Retina (tissue), 1 donor: ENCODE measurements at regions not wholly inside any gene's neighbourhood (a gene's known extent, or its start where the extent isn't known, plus 50 kb on each side); places are given as distances from the start of the nearest gene placed in this dataset.

ENCODE experiments used
- DNase-seq: peaks from one replicate; pipeline ENCODE4 v3.0.0-alpha.2; 2016

DNA sequence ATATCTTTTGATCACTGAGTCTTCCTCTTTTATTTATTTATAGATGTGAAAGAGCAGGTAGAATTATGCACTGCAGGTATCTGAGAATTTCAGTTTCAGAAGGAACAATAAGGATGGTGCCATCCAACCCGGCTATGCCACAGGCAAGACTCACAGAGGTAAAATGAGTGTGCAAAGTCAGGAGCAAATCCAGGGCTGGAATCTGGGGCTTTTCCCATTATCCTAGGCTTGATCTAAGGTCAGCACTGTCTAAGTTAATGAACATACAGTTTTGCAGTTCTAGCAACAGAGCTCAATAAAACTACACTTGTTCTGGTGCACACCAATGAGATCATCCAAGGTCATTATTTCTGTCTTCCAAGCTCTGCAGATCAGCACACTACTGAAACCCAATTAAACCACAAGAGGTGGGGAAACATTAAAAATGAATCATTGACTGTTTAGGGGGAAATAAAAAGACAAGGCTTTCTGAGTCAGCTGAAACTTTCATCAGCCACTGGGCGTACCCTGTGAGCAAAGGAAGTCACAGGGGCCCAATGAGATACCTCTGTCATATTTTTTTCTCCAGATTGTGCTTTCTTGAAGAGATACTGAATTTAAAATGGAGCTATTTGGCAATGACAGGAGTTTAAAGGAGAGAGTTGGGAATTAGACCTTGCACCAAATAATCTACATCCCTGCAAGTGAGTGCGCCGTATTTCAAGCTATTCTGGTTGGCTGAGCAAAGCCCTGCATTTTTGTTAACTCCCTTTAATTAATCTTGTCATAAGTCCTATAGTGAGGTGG lies 662.2 kb upstream of the ZNF608 start:
- peak; percentile 79 for DNase-seq

- DNase-seq, result no peak
Measured at GRCh38 chr5:125409234-125409860, 662.9 kb upstream of the ZNF608 start.

GRCh38 chr5:125409861-125410536 lies 663.6 kb upstream of the ZNF608 start:
- DNase-seq, result peak; percentile 90

DNA sequence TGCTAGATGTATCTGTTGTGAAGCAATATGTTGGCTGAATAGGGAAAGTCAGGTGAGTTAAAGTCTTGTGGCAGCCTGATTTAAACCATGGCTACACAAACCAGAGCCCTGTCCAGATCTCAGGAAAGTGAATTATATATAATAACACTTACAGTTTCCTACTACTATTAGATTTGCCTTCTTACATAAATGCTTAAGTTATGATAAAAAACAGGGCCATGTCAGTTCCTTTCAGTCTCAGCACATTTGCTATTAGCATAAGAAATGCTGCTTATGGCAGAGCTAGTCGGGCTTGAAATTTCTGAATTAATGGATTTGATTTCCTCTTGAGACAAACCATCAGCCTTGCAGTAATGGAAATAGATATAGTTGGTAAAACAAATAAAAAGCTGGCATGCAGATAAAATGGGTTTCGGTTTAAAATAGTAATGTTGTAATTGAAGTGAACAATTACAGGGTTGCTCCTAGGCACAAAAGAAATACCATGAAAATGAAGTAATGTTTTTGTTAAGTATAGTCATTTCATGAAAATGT lies 664.2 kb upstream of the ZNF608 start:
- DNase-seq, result peak; percentile 50

DNA sequence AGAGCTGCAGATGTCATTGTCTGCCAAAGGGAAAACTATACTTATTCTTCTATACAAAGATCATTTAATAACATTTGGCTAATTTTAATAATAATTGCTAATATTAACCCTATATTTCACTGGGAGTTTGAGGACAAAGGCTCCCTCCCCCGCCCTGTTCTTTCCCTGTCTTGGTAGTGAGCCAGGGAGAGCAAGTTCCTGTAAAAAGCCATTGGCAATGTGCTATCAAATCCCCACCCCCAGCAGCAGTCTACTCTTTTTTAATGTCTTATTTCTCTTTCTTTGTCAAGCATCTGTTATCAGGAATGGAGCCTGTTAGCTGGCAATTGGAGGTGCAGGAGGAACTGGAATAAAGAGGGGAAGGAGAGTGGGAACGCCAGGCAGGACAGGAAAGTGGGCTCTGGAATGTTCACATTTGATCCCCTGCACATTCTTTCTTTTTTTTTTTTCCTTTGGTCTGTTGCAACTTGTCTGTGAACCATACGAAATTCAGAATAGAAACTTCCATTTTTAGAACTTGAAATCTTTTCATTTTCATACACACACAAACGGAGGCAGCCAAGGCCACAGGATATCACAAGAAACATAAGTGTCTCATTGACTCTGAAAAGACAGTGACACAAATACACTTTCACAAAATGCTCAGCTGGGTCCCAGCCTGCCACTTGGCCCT lies 664.8 kb upstream of the ZNF608 start:
- peak; percentile 60 for DNase-seq

DNA sequence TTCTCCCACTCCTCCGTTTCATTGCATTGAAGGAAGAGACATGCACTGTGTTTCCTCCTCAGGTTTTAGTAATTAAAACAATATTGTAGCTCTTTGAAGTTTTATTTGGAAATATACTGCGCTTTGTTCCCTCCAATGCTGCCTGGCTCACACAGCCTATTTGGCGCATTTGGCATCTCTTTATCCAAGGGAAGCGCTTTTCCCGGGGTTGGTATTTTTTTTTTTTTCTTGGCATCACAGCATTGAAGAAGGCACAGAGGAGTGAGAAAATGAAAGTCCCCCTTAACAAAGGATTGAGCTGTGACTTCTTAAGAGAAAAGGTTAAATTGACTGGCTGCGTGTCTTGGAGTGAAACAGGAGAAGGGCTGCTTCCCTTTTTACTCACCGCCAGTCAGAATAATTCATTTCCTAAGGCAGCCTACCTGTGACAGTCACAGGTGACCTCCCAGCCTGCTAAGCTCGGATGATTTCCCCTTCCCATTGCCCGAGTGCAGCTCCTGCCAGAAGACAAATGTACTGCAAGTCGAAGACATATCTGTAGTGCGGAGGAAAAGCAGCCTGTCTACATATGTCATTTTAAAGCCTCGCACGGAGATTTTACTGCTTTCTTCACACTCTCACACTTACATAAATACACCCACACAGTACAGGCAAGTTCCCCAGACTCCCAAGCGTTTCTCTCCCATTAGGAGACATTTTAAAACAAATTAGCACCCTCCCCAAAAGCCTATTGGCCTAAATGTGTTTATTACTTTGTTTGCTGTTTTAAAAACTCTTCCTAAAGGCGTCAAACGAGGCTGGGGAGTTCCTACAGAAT lies 665.5 kb upstream of the ZNF608 start:
- peak; percentile 62 for DNase-seq

GRCh38 chr5:125412561-125413495 lies 666.4 kb upstream of the ZNF608 start:
- peak; percentile 92 for DNase-seq

- peak; percentile 40 for DNase-seq
Measured at GRCh38 chr5:125413496-125414274, 667.2 kb upstream of the ZNF608 start.

GRCh38 chr5:125415126-125415525 lies 668.7 kb upstream of the ZNF608 start:
- no peak for DNase-seq

DNA sequence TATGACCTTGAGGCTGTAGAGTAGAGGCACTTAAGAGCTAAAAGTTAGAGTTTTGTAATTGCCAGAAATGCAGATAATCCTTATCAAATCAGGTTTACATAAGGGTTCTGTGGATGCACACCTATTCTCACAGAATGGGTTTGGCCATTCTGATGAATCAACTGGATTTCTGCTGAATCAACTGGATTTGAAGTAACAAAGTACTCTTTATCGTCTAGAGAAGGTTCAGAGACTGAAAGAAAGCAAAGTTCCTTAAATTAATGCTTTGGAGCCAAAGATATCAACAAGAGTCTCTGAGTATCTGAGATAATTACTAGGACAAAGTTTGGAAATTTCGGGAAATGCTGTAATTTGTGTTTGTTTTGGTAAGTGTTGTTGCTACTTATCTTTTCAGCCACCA lies 669.6 kb upstream of the ZNF608 start:
- DNase-seq, result no peak

DNA sequence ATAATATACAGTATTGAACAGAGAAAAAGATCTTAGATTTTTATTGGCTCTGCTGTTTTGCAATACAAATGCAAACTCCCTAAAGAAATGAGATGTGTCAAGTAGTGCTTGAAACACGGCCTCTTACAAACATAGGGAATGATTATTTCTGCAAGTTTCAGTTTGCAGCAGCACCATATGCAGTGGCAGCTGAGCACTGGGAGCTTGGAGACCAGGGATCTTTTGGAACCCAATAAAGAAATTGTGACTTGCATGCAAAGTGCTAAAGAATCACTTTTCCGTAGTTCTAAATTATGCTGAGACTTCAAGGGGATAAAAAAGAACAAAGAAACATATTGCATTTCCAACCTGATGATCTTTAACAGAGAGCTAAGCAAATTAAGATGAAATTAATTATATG lies 674.6 kb upstream of the ZNF608 start:
- no peak for DNase-seq

- DNase-seq, result peak; percentile 33
Measured at GRCh38 chr5:125422342-125422741, 675.9 kb upstream of the ZNF608 start.

GRCh38 chr5:125424402-125425141 lies 678.1 kb upstream of the ZNF608 start:
- DNase-seq, result peak; percentile 70

DNA sequence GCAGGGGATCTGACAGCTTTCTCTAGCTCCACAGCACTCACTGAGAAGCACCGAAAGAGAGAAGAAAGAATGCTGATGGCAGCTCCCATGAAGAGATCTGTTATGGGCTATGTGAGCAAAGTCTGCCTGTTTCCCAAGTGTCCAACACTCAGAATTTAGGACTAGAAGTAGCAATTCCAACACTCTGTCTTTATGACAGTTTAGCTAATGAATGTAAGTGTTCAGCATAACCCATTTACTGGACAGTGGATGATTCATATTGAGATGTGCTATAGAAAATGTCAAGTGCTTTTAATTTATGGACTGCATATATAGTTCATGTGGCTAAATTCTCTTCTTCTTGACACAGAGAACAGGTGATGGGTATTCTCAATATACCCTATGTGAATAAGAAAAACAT lies 683.1 kb upstream of the ZNF608 start:
- no peak for DNase-seq

DNA sequence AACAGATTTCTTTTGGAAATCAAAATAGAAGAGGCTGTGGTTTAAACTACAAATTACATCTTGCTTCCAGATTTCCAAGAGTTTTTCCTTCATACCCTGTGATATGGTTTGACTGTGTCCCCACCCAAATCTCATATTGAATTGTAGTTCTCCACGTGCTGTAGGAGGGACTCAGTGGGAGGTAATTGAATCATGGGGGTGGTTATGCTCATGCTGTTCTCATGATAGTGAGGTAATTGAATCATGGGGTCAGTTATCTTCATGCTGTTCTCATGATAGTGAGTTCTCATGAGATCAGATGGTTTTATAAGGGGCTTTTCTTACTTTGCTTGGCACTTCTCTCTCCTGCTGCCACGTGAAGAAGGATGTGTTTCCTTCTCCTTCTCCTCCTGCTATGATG lies 687.0 kb upstream of the ZNF608 start:
- no peak for DNase-seq

DNA sequence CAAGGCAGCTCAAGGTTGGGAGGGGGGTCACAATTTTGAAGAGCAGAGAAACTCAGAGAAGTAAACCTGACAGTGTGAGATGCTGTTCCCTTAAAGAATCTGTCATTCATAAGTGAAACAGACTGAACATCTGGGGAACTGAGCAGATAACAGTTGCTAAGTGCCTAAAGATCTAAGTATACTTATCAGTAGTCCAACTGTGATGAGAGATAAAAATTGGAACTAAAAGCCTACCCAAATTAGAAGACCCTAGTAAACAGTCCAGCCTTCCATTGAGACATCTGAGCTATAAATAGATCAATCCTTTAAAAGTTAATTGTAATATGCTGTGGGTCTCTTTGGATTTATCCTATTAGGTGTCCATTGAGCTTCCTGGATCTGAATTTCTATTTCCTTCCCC lies 692.8 kb upstream of the ZNF608 start:
- DNase-seq, result no peak

GRCh38 chr5:125440905-125441304 lies 694.5 kb upstream of the ZNF608 start:
- DNase-seq, result no peak

DNA sequence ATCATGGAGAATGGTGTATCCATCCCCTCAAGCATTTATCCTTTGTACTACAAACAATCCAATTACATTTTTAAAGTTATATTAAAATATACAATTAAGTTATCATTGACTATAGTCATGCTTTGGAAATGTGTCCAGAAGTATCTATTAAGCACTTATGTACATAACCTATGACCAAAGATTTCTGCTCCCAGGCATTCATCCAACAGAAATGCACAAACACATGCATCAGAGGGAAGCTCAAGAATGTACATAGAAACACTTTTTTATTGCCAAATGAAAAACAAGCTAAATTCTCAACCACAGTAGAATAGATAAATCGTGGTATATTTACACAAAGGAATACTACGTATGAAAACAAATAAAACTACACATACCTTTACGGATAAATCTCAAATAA lies 700.5 kb upstream of the ZNF608 start:
- DNase-seq, result no peak

- DNase-seq, result no peak
Measured at GRCh38 chr5:125450771-125451170, 704.3 kb upstream of the ZNF608 start.

GRCh38 chr5:125451622-125452021 lies 705.2 kb upstream of the ZNF608 start:
- DNase-seq, result no peak
